Prostate gland (tissue), 2 donors: ENCODE measurements at regions not wholly inside any gene's neighbourhood (a gene's known extent, or its start where the extent isn't known, plus 50 kb on each side); places are given as distances from the start of the nearest gene placed in this dataset.

Experiments
- DNase-seq: peaks from one replicate; pipeline ENCODE4 v3.0.0-alpha.2; 2019; ENCODE audit warnings: low spot score
- H3K27ac ChIP-seq, 2 donors: fragments of 200-600 bp; sonication (generic); 2 replicates each; pipeline ENCODE4 v1.5.1; 2017 to 2019
- H3K27me3 ChIP-seq: fragments of 200-600 bp; sonication (generic); replicated peaks from 2 replicates; pipeline ENCODE4 v1.5.1; 2019; ENCODE audit not compliant: insufficient read depth
- H3K36me3 ChIP-seq, 2 donors: fragments of 200-600 bp; sonication (generic); 1 replicate in 1 of 2; 2 replicates in 1 of 2; pipeline versions ENCODE4 v1.5.1 to v1.8.1; 2017 to 2019
- H3K4me1 ChIP-seq: fragments of 200-600 bp; sonication (generic); replicated peaks from 2 replicates; pipeline ENCODE4 v1.5.1; 2019
- H3K4me3 ChIP-seq, 2 donors: fragments of 200-600 bp; sonication (generic); 2 replicates each; pipeline ENCODE4 v1.5.1; 2017 to 2019
- H3K9me3 ChIP-seq: fragments of 200-600 bp; sonication (generic); 2 replicates; pipeline ENCODE4 v1.5.1; 2017
- POLR2A ChIP-seq: fragments of 450-650 bp; IDR thresholded peaks from one replicate; pipeline ENCODE4 v1.6.1; 2016; ENCODE audit warnings: antibody characterized with exemption, mild to moderate bottlenecking
- POLR2AphosphoS5 ChIP-seq: sonication (generic); formaldehyde crosslinking; IDR thresholded peaks from one replicate; pipeline ENCODE4 v1.6.1; 2017; ENCODE audit warnings: antibody characterized with exemption
- WGBS: methylation state at CpG from one replicate; pipeline ENCODE4 v1.1.5; 2018; 5-methylcytosine and 5-hydroxymethylcytosine counted together
- intact Hi-C: fragments of 100-400 bp; cut with DNase I; formaldehyde crosslinking; loops from one replicate; pipeline ENCODE4 v1.14.2; 2022
- TF ChIP-seq, protein P1 (sequence below), 4 experiments: fragments of 200-600 bp in 2 of 4; fragments of 450-650 bp in 2 of 4; sonication (generic) in 2 of 4; IDR thresholded peaks; 1 replicate in 3 of 4; 2 replicates in 1 of 4; pipeline ENCODE4 v1.5.1; 2016 to 2019; ENCODE audit warnings: antibody characterized with exemption in 4 of 4, mild to moderate bottlenecking in 2 of 4, moderate library complexity in 2 of 4

- no peak for DNase-seq
- TF ChIP-seq, protein P1, sequence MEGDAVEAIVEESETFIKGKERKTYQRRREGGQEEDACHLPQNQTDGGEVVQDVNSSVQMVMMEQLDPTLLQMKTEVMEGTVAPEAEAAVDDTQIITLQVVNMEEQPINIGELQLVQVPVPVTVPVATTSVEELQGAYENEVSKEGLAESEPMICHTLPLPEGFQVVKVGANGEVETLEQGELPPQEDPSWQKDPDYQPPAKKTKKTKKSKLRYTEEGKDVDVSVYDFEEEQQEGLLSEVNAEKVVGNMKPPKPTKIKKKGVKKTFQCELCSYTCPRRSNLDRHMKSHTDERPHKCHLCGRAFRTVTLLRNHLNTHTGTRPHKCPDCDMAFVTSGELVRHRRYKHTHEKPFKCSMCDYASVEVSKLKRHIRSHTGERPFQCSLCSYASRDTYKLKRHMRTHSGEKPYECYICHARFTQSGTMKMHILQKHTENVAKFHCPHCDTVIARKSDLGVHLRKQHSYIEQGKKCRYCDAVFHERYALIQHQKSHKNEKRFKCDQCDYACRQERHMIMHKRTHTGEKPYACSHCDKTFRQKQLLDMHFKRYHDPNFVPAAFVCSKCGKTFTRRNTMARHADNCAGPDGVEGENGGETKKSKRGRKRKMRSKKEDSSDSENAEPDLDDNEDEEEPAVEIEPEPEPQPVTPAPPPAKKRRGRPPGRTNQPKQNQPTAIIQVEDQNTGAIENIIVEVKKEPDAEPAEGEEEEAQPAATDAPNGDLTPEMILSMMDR (IDR thresholded peaks at IDR 0.05) = no peak
- no peak for TF ChIP-seq POLR2AphosphoS5
- no peak for TF ChIP-seq POLR2A
- Histone ChIP-seq H3K36me3 (no peaks in the 10 kb centered on the region), H3K27ac (no peak overlapping the region), H3K4me1 (no peaks in the 10 kb centered on the region), H3K4me3 (no peak overlapping the region), H3K27me3 (no peaks in the 10 kb centered on the region), H3K9me3 (no peaks in the 10 kb centered on the region)
- 87% methylated on average over 3 of the region's 3 CpGs for WGBS
- intact Hi-C loops = no loop called here
Observed at GRCh38 chr11:91664521-91664920, 560.1 kb upstream of the FAT3 start.

DNA sequence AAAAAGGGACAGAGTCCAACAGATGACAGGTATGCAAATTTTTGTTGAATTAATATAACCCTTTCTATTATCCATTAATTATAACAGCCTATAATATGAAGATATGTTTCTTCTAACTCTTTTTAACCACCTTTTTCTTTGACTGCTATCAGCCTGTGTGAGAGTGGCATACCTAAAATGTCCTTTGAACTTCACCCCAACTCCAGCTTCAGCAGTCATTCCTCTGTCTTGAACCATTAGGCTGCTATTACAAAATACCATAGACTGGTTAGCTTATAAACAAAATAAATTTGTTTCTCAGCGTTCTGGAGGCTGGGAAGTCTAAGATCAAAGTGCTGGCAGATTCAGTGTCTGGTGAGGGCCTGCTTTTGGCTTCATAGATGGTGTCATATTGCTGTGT, 564.6 kb upstream of the FAT3 start:
- H3K27ac ChIP-seq = no peak overlapping the region
- WGBS = 42% methylated on average over 1 of the region's 1 CpG
- no peaks in the 10 kb centered on the region for H3K36me3 ChIP-seq
- no peaks in the 10 kb centered on the region for H3K9me3 ChIP-seq
- no peak for DNase-seq
- intact Hi-C loops = no loop called here
- TF ChIP-seq POLR2A (no peak), POLR2AphosphoS5 (no peak)
- TF ChIP-seq, protein P1 (IDR thresholded peaks at IDR 0.05) = no peak
- H3K4me1 ChIP-seq = no peaks in the 10 kb centered on the region
- no peak overlapping the region for H3K4me3 ChIP-seq
- no peaks in the 10 kb centered on the region for H3K27me3 ChIP-seq

GRCh38 chr11:91654686-91655085, 569.9 kb upstream of the FAT3 start:
- Histone ChIP-seq H3K4me1 (no peaks in the 10 kb centered on the region), H3K27me3 (no peaks in the 10 kb centered on the region), H3K9me3 (no peaks in the 10 kb centered on the region), H3K27ac (no peak overlapping the region), H3K4me3 (no peak overlapping the region), H3K36me3 (no peaks in the 10 kb centered on the region)
- intact Hi-C loops = no loop called here
- DNase-seq = no peak
- no peak for TF ChIP-seq POLR2A
- no peak for TF ChIP-seq POLR2AphosphoS5
- TF ChIP-seq, protein P1 (IDR thresholded peaks at IDR 0.05) = no peak
- WGBS = 60% methylated on average over 2 of the region's 2 CpGs

DNA sequence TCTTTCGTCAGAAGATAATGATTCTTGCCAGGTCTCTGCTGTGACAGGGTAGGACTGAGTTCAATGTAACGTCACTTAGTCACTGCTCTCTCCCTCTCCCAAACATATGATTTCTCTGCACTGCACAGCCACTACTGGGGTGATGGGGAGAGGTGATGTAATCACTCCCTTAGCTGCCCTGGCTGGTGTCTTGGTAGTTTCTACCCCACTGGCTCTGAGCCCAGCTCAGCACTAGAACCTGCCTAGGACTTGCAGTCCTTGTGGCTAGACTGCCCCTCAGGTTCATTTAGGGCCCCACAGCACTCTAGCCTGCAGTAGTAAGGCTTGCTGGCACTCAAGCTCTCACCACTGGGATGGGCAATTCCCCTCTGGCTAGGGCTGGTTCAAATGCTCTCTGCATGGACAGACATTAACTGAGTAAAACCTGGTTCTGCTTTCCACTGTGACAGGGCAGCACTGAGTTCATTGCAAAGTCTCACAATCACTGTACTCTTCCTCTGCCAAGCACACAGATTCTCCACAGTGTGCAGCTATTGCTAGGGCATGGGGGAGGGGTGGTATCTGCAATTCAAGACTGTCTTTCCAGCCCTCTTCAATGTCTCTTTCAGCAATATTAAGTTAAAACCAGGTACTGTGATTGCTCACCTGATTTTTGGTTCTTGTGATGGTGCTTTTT, 571.4 kb upstream of the FAT3 start:
- Histone ChIP-seq H3K9me3 (no peaks in the 10 kb centered on the region), H3K27ac (no peak overlapping the region), H3K4me1 (no peaks in the 10 kb centered on the region), H3K27me3 (no peaks in the 10 kb centered on the region), H3K4me3 (no peak overlapping the region), H3K36me3 (no peaks in the 10 kb centered on the region)
- intact Hi-C loops = no loop called here
- 76% methylated on average over 2 of the region's 2 CpGs for WGBS
- no peak for DNase-seq
- TF ChIP-seq POLR2A (no peak), POLR2AphosphoS5 (no peak)
- TF ChIP-seq, protein P1 (IDR thresholded peaks at IDR 0.05) = no peak

- Histone ChIP-seq H3K36me3 (no peaks in the 10 kb centered on the region), H3K9me3 (no peaks in the 10 kb centered on the region), H3K27me3 (no peaks in the 10 kb centered on the region), H3K27ac (no peak overlapping the region), H3K4me1 (no peaks in the 10 kb centered on the region), H3K4me3 (no peak overlapping the region)
- 68% methylated on average over 5 of the region's 5 CpGs for WGBS
- TF ChIP-seq, protein P1 (IDR thresholded peaks at IDR 0.05) = no peak
- TF ChIP-seq POLR2AphosphoS5 (no peak), POLR2A (no peak)
- DNase-seq = no peak
- intact Hi-C loops = no loop called here
Observed at GRCh38 chr11:91650802-91651201, 573.8 kb upstream of the FAT3 start.
